GM23338 (cell line): ENCODE measurements at regions not wholly inside any gene's neighbourhood (a gene's known extent, or its start where the extent isn't known, plus 50 kb on each side); places are given as distances from the start of the nearest gene placed in this dataset.

Experiments used
- ATAC-seq: fragments of 200-7000 bp; cut with Tn5 transposase; 3 replicates; pipeline ENCODE4 v1.9.1; 2020
- DNase-seq: peaks from one replicate; pipeline ENCODE4 v3.0.0-alpha.2; 2015; ENCODE audit warnings: low spot score
- H2AFZ ChIP-seq: fragments of 200-600 bp; sonication (generic); 2 replicates; pipeline ENCODE4 v1.8.0; 2016; ENCODE audit warnings: antibody characterized with exemption, mild to moderate bottlenecking, moderate library complexity
- H3F3A ChIP-seq: fragments of 200-600 bp; sonication (generic); replicated peaks from 2 replicates; pipeline ENCODE4 v1.8.0; 2017; ENCODE audit warnings: antibody characterized with exemption, mixed run types, low read depth
- H3K27ac ChIP-seq: fragments of 200-600 bp; sonication (generic); 2 replicates; pipeline ENCODE4 v1.6.1; 2016; ENCODE audit warnings: low read depth
- H3K27me3 ChIP-seq: fragments of 200-600 bp; sonication (generic); 2 replicates; pipeline ENCODE4 v1.8.0; 2016; ENCODE audit warnings: mild to moderate bottlenecking, mixed run types, moderate library complexity; ENCODE audit not compliant: insufficient read depth
- H3K36me3 ChIP-seq: fragments of 200-600 bp; sonication (generic); 2 replicates; pipeline ENCODE4 v1.8.0; 2016; ENCODE audit warnings: mild to moderate bottlenecking; ENCODE audit not compliant: insufficient read depth
- H3K4me1 ChIP-seq: fragments of 200-600 bp; sonication (generic); 2 replicates; pipeline ENCODE4 v1.8.0; 2016; ENCODE audit warnings: mild to moderate bottlenecking, moderate library complexity; ENCODE audit not compliant: insufficient read depth
- H3K4me2 ChIP-seq: fragments of 200-600 bp; sonication (generic); 2 replicates; pipeline ENCODE4 v1.7.1; 2017; ENCODE audit warnings: mixed run types
- H3K4me3 ChIP-seq: fragments of 200-600 bp; sonication (generic); 2 replicates; pipeline ENCODE4 v1.6.1; 2016; ENCODE audit warnings: mixed run types
- H3K79me2 ChIP-seq: fragments of 200-600 bp; sonication (generic); replicated peaks from 2 replicates; pipeline ENCODE4 v1.8.0; 2017; ENCODE audit warnings: mild to moderate bottlenecking; ENCODE audit not compliant: insufficient read depth
- H3K9me2 ChIP-seq: fragments of 200-600 bp; sonication (generic); 2 replicates; pipeline ENCODE4 v1.8.0; 2017; ENCODE audit not compliant: insufficient read depth
- H4K20me1 ChIP-seq: fragments of 200-600 bp; sonication (generic); replicated peaks from 2 replicates; pipeline ENCODE4 v1.8.0; 2017; ENCODE audit warnings: mild to moderate bottlenecking; ENCODE audit not compliant: insufficient read depth
- H3K27ac Mint-ChIP-seq: 2 replicates; pipeline ENCODE4 v1.8.0; 2020; ENCODE audit warnings: inconsistent platforms, mild to moderate bottlenecking, moderate library complexity, mixed read lengths
- H3K27me3 Mint-ChIP-seq: 3 replicates; pipeline ENCODE4 v1.8.0; 2022; ENCODE audit warnings: low read depth, mild to moderate bottlenecking, moderate library complexity, mixed read lengths, inconsistent platforms; ENCODE audit not compliant: insufficient read depth, poor library complexity
- H3K36me3 Mint-ChIP-seq: 3 replicates; pipeline ENCODE4 v1.8.0; 2021; ENCODE audit warnings: low read depth, mild to moderate bottlenecking, inconsistent platforms, moderate library complexity, mixed read lengths
- H3K4me1 Mint-ChIP-seq: 3 replicates; pipeline ENCODE4 v1.8.0; 2020; ENCODE audit warnings: mild to moderate bottlenecking, inconsistent platforms, mixed read lengths
- H3K4me3 Mint-ChIP-seq: 3 replicates; pipeline ENCODE4 v1.8.0; 2021; ENCODE audit warnings: moderate library complexity, mild to moderate bottlenecking, inconsistent platforms, mixed read lengths
- H3K9me3 Mint-ChIP-seq: 3 replicates; pipeline ENCODE4 v1.8.0; 2020; ENCODE audit warnings: moderate library complexity, mild to moderate bottlenecking, inconsistent platforms, mixed read lengths
- EZH2phosphoT487 ChIP-seq: fragments of 200-600 bp; sonication (generic); IDR thresholded peaks from one replicate; pipeline ENCODE4 v1.8.1; 2018; ENCODE audit warnings: antibody characterized with exemption; ENCODE audit not compliant: unreplicated experiment
- JUNB ChIP-seq: IDR thresholded peaks from one replicate; pipeline ENCODE4 v1.6.1; 2016; ENCODE audit warnings: antibody characterized with exemption; ENCODE audit not compliant: unreplicated experiment
- NANOG ChIP-seq: IDR thresholded peaks from 2 replicates; pipeline ENCODE4 v1.6.1; 2016; ENCODE audit warnings: antibody characterized with exemption, borderline replicate concordance
- POLR2AphosphoS5 ChIP-seq: IDR thresholded peaks from 2 replicates; pipeline ENCODE4 v1.6.1; 2016; ENCODE audit warnings: antibody characterized with exemption, low read depth
- ZNF114 ChIP-seq: fragments of 250-450 bp; sonication (Bioruptor Pico); IDR thresholded peaks from 2 replicates; pipeline ENCODE4 v1.5.0; 2020; ENCODE audit warnings: mild to moderate bottlenecking, moderate library complexity
- ZNF462 ChIP-seq: fragments of 250-450 bp; sonication (Bioruptor Pico); IDR thresholded peaks from 2 replicates; pipeline ENCODE4 v1.5.0; 2020; ENCODE audit warnings: mild to moderate bottlenecking, moderate library complexity

- Histone ChIP-seq H3K9me2 (0 out of 2 replicates have a peak, but pooled peaks cover 3% of the 10 kb centered on the region), H3K27ac (no peak overlapping the region), H3K79me2 (no peaks in the 10 kb centered on the region), H3K36me3 (no peaks in the 10 kb centered on the region), H2AFZ (no peak overlapping the region; the same call in 1 of the 2 replicates), H3K4me2 (no peak overlapping the region), H3K4me1 (0 out of 2 replicates have a peak, but pooled peaks cover 4% of the 10 kb centered on the region), H4K20me1 (no peaks in the 10 kb centered on the region), H3K27me3 (no peaks in the 10 kb centered on the region), H3F3A (0 out of 2 replicates have a peak, but pooled peaks cover 3% of the 10 kb centered on the region), H3K4me3 (no peak overlapping the region)
- Mint-ChIP-seq H3K4me1 (peaks cover 3% of the 10 kb centered on the region; the same call in 1 of the 3 replicates), H3K9me3 (no peaks in the 10 kb centered on the region), H3K4me3 (no peak overlapping the region), H3K27ac (no peak overlapping the region), H3K27me3 (no peaks in the 10 kb centered on the region), H3K36me3 (no peaks in the 10 kb centered on the region)
- no peak for DNase-seq
- TF ChIP-seq POLR2AphosphoS5: no peak
- no peak for ATAC-seq
These were observed 205.4 kb upstream of the NTM start for GRCh38 chr11:131165036-131165435.

- Mint-ChIP-seq H3K27ac (no peak overlapping the region), H3K4me3 (no peak overlapping the region), H3K9me3 (no peaks in the 10 kb centered on the region), H3K4me1 (peaks cover 8% of the 10 kb centered on the region), H3K36me3 (no peaks in the 10 kb centered on the region), H3K27me3 (no peaks in the 10 kb centered on the region)
- peaks cover 12% of the 10 kb centered on the region; the same call in 1 of the 2 replicates for H3K4me1 ChIP-seq
- TF ChIP-seq ZNF114 (CRISPR knock-in tag): no peak
- no peak for TF ChIP-seq NANOG
- H3F3A ChIP-seq: 0 out of 2 replicates have a peak, but pooled peaks cover 2% of the 10 kb centered on the region
- DNase-seq: no peak
- H4K20me1 ChIP-seq: no peaks in the 10 kb centered on the region
- H3K27me3 ChIP-seq: no peaks in the 10 kb centered on the region
- H3K4me3 ChIP-seq: no peak overlapping the region
- ATAC-seq: no peak
- H3K36me3 ChIP-seq: no peaks in the 10 kb centered on the region
- peak overlapping the region; percentile 35; the same call in 1 of the 2 replicates for H2AFZ ChIP-seq
- H3K4me2 ChIP-seq: no peak overlapping the region
- H3K79me2 ChIP-seq: no peaks in the 10 kb centered on the region
- H3K9me2 ChIP-seq: 0 out of 2 replicates have a peak, but pooled peaks cover 3% of the 10 kb centered on the region
- no peak overlapping the region for H3K27ac ChIP-seq
These were observed 201.3 kb upstream of the NTM start for GRCh38 chr11:131168839-131169713.

GRCh38 chr11:131172011-131172410 lies 198.4 kb upstream of the NTM start:
- DNase-seq: no peak
- no peaks in the 10 kb centered on the region for H3K79me2 ChIP-seq
- no peaks in the 10 kb centered on the region for H3K27me3 ChIP-seq
- H3K4me1 ChIP-seq: peaks cover 7% of the 10 kb centered on the region; the same call in 1 of the 2 replicates
- peak overlapping the region; percentile 63 for H2AFZ ChIP-seq
- Mint-ChIP-seq H3K36me3 (peaks cover 13% of the 10 kb centered on the region; the same call in 2 of the 3 replicates), H3K27ac (no peak overlapping the region), H3K9me3 (peaks cover 13% of the 10 kb centered on the region), H3K4me3 (no peak overlapping the region), H3K27me3 (no peaks in the 10 kb centered on the region), H3K4me1 (peaks cover 5% of the 10 kb centered on the region)
- H3K4me2 ChIP-seq: no peak overlapping the region
- no peaks in the 10 kb centered on the region for H4K20me1 ChIP-seq
- H3K36me3 ChIP-seq: no peaks in the 10 kb centered on the region
- no peak overlapping the region for H3K4me3 ChIP-seq
- ATAC-seq: no peak
- H3K9me2 ChIP-seq: 0 out of 2 replicates have a peak, but pooled peaks cover 11% of the 10 kb centered on the region
- TF ChIP-seq POLR2AphosphoS5: no peak
- TF ChIP-seq EZH2phosphoT487: no peak
- TF ChIP-seq ZNF114 (CRISPR knock-in tag): no peak
- no peak for TF ChIP-seq JUNB
- no peak for TF ChIP-seq ZNF462 (CRISPR knock-in tag)
- H3F3A ChIP-seq: no peaks in the 10 kb centered on the region
- no peak overlapping the region for H3K27ac ChIP-seq
